Occipital lobe (tissue), 2 donors: ENCODE measurements at regions not wholly inside any gene's neighbourhood (a gene's known extent, or its start where the extent isn't known, plus 50 kb on each side); places are given as distances from the start of the nearest gene placed in this dataset. TPM values are rescaled to one million over a fixed set of nuclear protein-coding genes. Genes with fewer than 3 reads are reported as not detected.
A peak's percentile ranks its signal among the peaks of the same experiment; 100 is the strongest.

Experiments
- DNase-seq: peaks from one replicate; lab custom pipeline; 2025; lab: John Stamatoyannopoulos, UW
- small RNA-seq: library from RNA; depleted of rRNA; stranded (forward); fragments of <200 nt; gene quantifications from one replicate; pipeline ENCODE3, GENCODE V24; 2014

DNA sequence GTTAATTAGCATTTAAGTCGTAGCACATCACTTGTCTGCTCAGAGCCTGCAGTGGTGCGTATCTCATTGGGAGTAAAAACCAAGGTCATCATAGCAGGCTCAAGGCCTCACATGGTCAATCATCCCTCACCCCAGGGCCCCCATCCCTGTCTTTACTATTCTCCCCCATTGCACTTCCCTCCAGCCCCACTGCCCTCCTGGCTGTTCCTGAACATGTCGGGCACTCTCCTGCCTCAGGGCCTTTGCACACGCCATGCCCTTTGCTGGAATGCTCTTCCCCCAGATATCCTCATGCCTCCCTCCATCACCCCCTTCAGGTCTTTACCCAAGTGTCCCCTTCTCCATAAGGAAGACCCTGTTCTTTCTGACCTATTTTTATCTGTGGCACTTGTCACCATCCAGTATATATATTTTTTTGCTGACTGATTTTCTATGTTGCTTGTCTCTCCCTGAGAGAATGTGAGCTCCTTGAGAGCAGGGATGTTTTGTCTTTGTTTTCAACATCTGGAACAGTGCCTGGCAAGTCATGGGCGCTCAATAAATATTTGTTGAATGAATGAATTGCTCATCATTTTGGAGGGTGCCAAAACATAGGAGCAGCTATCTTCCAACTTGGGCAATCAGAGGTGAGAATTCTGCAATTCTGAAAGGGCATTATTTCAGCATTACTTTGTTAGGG lies 74.1 kb upstream of the POU3F1 start:
- no peak for DNase-seq

DNA sequence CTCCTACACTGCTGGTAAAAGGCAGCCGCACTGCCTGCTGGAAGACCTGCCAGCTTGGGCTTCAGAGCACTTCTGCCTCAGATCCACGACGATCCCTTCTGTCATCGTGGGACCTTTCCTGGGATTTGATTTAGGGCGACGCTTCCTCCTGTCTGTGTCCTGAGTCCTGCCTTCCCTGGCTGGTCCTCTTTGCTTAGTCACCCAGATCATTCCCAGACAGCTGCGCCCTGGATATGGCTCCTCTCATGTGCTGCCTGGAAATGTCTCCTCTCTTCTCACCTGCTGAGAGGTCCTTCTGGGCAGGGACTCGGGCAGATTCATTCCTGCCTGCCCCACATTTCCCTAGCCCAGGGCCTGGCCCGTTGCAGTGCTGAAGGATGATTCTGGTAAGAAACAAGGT lies 72.4 kb upstream of the POU3F1 start:
- DNase-seq = no peak

DNA sequence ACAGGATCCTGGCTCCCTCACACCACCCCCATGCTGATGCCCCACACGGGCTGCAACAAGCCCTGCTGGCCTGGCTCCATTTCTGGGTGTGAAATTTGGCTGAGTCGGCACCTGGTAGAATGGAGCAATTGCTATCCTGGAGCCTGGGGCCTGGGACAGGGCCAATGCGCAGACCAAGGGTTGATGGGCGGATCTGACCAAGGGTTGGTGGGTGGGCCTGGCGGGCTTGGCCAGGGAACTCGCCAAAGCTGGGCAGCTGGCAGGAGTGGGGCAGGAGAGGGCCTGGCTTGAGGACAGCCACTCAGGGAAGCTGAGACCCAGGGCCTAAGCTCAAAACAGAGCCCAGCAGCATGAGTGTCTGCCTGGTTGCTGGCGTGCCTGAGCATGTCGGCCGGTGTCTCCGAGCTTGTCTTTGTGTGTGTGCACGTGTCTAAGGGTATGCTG lies 70.9 kb upstream of the POU3F1 start:
- no peak for DNase-seq

DNA sequence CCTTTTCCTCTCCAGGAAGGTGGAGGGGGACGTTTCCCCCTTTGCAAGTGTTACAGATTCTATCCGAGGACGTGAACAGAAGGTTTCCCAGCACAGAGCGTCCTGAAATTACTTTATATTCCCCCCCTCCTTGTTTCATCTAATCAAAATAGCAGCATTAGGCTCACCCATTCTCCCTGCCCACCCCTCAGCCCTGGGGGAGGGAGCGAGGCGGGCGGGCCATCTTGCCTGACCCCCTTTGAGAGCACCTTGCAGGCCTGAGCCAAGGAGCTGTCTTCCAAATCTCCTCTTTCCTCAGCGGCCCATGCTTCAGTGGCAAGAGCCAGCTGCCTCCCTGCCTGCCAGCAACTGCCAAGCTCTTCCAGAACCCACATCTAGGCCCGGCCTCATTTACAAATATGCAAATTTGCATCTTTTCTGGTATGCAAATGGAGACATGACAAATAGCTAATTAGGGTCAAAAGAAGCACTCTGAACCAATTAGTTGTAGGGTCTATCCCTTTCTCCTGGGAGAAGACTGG lies 69.1 kb upstream of the POU3F1 start:
- peak; percentile 25 for DNase-seq

DNA sequence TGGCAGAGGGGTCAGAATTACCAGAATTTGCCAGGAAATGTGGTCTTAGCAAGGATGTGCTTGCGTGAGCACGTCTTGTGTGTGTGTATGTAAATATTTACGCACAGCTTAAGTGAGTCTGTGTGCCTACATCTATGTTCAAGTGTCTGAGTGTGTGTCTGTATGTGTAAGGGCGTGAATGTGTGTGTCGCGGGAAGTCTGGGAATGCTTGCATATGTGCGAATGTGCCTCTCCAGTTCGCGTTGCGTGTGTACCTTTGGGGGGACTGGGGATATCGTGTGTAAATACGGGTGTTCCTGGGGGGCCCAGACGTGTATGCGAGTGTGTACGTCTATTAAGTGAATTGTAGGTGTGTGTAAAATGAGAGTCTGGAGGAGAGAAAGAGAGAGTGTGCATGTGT lies 68.6 kb upstream of the POU3F1 start:
- no peak for DNase-seq

DNA sequence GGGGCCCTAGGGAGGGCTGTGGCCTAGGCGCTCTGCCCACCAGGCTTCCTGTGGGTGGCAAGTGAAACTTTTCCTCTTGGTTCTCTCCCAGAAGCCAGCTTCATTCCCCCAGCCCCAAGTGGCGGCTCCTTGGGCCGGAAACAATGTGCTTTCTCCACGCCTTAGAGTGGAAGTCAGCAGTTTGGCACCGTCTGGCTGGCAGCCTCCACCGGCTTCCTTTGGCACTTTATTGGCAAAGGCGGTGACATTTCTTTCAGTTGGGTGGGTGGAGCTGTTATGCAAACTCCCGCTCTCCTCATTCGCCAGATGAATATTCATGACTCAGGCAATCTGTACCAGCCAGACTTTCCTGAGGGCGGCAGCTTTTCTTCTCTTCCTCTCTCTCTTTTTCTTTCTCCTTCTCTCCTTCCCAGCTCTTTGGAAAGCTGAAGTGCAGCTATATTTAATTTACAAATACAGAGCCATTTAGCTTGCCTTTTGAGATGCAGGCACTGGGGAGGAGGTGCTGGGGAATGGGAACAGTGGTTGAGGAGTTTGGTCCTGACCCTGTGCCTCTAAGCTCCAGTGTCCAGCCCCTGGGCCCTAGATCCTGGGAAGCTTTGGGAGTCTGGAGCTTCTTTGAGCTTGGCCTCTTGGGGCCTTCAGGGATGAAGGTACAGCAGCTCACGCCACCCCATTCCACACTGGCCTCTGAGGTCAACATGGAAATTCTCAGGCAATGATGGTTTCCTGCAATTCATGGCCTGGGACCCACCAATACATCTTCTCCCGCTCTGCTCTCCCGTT lies 67.8 kb upstream of the POU3F1 start:
- DNase-seq = peak; percentile 82

DNA sequence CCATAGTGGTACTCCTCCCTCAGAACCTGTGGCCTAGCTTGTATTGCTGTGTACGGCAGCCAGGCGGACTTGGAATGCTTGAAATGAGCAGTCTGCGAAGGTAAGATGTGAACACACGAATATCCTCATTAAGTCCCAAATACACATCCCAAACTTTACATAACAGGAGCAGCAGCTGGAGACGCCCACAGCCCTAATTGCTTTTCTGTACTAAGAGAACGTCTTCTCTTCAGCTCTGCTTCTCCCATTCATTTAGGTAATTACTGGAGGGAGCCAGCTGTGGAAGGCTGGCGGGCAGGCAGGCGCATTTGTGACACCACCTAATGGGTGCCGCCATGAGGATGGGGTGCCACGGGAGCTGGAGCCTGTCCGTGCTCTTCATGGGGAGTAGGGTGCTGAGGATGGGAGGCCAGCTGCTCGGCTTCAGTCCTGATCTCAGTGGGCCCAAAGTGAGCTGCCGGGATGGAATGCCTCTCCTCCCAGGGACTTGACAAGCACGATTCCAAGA lies 66.6 kb upstream of the POU3F1 start:
- DNase-seq = no peak

DNA sequence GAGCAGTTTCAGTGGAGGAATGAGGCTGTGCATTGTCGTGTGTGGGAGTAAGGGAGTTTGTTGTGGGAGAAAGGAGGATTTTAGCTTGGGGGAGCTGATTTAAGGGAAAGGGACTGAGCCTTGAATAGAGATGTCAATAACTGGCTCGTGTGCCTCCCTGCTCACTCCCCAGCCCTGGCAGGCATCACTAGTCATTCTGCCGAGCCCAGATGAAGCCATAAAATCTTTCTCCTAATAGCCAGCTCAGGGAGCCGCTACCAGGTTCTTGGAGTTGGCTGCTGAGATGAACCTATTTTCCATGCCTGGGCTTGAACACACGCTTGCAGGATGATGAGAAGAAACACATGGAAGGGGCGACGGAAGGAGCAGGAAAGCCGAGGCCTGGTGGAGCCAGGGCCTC lies 65.0 kb upstream of the POU3F1 start:
- DNase-seq = no peak

DNA sequence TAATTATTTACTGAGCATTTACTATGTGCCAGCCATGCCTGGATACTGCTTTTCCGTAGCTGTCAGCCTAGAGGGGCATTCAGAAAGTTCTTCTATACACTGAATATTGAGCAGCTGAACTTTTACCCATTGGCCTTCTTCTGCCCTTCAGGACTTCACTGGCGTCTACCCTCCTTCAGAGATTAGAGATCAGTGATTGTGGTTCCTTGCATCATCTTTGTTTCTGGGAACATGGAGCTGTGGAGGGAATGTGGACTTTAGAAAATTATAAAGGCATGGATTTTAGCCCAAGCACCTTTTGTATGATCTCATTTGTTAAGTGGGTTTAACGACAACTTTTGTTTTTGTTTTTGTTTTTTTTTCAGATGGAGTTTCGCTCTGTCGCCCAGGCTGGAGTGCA lies 58.7 kb upstream of the POU3F1 start:
- no peak for DNase-seq

DNA sequence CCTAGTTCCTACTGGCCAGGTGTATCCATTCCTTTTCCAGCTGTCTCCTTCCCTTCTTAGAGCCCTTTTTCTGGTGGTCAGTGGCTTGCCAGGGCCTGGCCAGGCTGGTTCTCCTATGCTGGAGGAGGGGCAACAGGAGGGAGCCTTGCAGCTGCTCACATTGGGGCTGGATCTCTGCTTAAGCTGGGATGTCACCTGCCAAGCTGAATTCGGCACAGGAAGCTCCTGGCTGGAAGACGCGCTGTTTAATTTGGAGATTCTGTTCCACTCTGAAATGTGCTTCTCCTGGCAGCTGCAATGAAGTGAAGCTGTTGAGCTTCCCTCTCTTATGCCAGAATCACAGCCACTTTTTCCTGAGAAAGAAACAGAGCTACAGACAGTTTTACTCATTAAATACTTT lies 56.0 kb upstream of the POU3F1 start:
- no peak for DNase-seq

DNA sequence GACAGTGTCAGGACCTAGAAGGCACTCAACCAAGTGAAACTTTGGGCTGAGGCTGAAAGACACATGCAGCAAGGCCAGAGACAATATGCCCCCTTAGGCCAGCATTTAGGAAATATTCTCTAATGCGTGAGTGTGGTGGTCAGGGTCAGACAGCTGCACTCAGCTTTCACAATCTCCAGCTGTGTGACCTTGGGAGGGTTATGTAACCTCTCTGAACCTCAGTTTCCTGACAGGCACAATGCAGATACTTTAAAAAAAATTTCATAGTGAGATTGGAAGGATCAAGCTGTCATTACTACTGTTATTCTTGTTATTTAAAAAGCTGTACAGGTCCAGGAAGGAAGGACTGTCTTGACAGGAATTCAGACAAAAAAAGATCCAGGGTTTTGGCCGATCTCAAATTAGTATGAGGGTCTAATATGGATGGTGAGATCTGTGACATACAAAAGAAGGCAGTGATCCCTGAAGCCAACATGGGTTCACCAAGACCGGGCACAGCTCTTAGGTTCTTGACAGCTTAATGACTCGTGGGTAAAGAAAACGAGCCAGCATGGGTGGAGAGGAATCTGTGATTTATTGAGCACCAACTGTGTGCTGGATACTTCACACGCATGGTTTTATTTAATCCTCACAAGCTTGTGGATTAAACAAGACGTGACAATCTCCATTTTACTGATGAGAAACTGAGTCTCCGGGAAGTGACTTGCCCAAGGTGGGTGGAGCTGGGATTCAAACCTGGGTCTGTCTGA lies 54.6 kb upstream of the POU3F1 start:
- no peak for DNase-seq

DNA sequence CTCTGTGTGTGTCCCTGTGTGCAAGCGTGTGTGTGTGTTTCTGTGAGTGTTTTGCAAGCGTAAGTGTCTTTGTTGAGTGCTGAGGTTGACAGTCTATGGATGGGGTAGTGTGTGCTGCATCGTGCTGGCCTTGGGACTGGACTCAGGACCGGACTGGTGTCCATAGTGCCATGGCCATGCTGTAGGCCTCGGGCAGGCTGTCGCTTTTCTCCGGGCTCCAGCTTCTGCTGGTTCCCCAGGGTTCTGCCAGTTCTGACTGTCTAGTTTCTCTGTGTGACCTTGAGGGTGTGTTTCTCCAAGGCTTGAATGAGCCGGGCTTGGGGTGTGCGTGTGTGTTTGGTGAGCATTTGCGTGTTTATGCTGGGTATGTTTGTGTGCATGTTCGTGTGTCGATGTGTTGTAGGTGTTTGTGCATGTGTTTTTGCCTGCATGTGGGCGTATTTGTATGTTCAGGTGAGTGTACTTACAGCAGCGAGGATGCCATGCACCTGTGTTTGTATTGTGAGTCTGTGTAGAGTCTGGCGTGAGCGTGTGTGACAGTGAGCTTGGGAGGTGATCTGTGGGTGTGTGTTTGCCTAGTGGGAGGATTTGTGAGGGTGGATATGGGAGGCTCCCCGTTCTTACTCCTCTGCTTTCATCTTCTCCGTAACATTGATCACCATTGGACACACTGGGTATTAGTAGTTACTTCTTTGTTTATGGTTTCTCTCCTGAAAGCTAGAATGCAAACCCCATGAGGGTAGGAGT lies 51.7 kb upstream of the POU3F1 start:
- DNase-seq = no peak

DNA sequence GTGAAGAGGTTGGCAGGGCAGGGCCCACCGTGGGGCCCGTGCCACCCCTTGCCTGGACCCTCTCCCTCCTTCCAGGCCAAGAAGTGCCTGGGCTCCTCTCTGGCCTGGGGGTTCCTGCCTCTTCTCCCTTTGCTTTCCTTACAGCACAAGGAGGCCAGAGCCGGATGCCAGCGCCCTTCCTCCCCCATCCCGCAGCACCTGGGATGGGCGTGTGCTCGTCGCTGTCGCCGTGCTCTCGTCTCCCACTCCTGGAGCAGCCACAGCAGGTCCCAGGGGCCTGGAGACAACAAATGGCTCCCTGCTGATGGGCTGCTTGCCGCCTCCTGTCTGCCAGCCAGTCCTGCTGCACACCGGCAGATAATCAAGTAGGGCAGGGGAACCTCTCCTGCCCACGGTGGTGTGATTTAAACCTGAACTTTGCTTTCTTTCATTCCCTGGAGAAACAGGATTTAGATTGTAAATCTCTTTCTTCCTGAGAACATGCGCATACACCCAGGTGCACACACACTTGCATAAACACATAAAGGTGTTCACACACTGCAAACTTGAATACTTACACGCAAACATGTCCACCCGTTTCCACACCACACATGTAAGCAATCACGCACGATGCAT lies 50.8 kb upstream of the POU3F1 start:
- no peak for DNase-seq

Small RNAs in the stretch of these regions (small RNA-seq; reads per million reads assigned to genes)
- not detected for gene RNU6-753P
